HTERT RPE-1 (cell line): ENCODE measurements at regions not wholly inside any gene's neighbourhood (a gene's known extent, or its start where the extent isn't known, plus 50 kb on each side); places are given as distances from the start of the nearest gene placed in this dataset.
"Not testable (repeated sequence)": the region's sequence is repeated elsewhere in the genome, so short reads cannot be mapped to it uniquely, and the experiment has no call there.

ENCODE experiments used
- in situ Hi-C: fragments of 300-500 bp; cut with MboI; formaldehyde crosslinking; loops from 4 replicates; pipeline ENCODE4 v1.14.3; 2020; ENCODE audit warnings: low sequenced_read_pairs

DNA sequence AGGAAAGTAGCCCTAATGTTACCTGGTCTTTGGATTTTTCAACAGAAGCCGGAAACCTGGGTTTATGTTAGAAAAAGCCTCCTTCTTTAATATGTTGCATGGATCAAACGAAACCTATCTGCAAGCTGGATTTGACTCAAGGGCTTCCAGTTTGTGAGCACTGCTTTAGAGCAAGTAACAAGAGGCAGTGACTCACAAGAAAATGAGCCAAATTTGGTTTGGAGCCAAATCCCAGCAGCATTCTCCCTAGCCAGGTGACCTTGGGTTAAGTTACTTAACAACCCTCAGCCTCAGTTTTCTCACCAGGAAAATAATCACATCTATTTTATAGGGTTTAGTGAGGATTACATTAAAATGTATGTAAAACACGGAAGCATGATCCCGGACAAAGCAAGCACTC lies 215.2 kb upstream of the PRICKLE2 start:
- in situ Hi-C loops: no loop called here

DNA sequence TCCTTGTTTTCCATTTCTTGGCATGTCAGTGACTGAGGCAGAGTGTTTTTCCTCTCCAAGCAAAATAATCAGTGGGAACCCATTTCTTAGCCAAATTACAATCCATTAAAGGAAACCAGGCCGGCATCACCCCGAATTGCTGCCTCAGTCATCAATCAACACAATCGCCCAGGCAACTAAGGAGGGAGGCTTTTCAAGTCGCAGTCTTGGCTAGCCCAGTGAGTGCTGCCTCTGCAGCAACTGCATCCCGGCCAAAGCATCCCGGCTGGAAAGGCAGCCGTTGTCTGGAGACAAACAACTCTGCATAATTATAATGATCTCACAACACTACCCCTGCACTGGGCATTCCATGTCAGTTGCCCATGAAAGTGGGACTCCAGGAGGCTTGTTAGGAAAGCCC lies 213.5 kb upstream of the PRICKLE2 start:
- in situ Hi-C loops: no loop called here

DNA sequence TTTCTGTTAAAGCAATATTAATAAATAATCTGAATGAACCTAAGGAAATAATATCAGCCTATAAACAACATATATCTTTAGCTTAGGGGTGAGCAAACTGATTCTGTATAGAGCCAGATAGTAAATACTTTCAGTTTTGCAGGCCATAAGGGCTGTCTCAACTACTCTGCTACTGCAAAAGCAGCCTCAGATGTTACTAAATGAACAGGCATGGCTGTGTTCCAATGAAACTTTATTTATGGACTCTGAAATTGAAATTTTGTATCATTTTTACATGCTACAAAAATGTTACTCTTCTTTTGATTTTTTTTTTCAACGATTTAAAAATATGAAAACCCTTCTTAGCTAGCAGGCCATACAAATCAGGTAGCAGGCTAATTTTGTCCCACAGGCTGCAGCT lies 212.8 kb upstream of the PRICKLE2 start:
- in situ Hi-C loops: no loop called here

DNA sequence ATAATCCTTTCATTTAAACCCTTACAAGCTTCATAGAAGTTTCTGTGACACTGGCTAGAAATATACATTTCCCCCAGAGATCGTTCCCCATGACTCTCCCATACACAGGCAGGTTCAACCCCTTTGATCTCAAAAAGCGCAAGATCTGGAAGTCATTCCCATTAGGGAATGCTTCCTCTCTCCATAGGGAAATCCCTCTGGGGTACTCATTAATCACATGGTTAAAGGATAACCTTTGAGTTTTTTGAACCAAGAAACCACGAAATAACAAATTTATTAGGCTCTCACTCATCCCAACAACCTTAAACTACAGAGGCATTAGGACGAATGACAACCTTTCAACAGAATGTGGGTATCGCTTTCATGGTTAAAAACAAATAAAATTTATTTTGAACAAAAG lies 211.9 kb upstream of the PRICKLE2 start:
- in situ Hi-C loops: no loop called here

DNA sequence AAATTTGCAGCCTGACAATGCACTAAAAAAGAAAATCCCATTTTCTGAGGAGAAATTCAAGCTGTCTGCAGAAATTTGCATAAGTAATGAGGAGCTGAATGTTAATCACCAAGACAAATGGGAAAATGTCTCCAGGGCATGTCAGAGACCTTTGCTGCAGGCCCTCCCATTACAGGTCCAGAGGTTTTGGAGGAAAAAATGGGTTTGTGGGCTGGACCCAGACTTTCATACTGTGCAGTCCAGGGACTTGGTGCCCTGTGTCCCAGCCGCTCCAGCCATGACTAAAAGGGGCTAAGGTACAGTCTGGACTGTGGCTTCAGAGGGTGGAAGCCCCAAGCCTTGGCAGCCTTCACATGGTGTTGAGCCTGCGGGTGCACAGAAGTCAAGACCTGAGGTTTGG lies 209.8 kb upstream of the PRICKLE2 start:
- in situ Hi-C loops: not testable (repeated sequence)

DNA sequence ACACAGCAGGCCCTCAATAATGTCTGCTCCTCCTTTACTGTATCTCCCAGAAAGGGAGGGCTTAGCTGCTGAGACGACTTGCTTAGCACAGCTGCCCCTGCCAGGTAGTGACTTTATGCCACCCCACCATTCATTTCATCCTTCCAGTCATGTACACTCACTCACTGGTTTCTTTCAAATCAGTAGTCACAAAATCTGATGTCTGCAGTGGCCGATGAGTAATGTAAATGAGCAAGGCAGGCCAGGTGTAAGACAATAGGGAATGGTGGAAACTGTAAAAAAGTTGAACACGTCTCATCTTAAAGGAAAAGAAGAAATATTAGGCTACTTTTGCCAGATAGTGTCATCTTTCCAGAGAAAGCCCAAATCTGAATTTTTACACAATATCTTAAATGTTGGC lies 207.6 kb upstream of the PRICKLE2 start:
- in situ Hi-C loops: no loop called here

DNA sequence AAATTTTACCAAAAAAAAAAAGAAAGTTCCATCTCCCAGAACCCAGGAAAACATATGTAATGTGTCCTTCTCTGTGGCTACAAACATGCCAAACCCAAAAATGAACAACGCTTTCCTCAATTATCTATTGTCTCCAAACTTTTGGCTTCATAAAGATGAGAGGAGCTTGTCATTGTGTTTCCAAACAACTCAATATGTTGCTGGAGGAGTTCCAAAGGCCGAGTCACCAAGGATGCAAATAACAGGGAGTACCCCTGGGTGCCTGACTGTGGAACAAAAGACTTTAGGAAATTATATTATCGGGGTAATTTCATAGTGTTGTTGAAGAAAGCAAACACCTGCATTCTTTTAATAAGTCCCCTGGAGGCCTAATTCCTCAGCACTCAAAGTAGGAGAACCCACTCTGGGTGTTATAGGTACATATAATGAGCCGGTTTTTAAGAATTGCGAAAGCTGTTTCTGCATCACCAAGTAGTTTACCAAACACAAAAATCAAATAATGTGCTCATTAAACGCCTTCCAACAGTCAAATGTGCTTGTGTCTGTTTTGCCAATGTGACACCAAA lies 206.3 kb upstream of the PRICKLE2 start:
- in situ Hi-C loops: no loop called here

DNA sequence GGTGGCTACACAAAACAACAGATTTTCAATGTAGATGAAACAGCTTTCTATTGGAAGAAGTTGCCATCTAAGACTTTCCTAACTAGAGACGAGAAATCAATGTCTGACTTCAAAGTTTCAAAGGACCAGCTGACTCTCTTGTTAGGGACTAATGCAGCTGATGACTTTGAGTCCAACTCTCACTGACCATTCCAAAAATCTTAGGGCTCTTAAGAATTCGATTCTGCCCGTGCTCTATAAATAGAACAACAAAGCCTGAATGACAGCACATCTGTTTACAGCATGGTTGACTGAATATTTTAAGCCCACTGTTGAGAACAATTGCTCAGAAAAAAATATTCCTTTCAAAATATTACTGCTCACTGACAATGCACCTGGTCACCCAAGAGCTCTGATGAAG lies 202.4 kb upstream of the PRICKLE2 start:
- in situ Hi-C loops: no loop called here

DNA sequence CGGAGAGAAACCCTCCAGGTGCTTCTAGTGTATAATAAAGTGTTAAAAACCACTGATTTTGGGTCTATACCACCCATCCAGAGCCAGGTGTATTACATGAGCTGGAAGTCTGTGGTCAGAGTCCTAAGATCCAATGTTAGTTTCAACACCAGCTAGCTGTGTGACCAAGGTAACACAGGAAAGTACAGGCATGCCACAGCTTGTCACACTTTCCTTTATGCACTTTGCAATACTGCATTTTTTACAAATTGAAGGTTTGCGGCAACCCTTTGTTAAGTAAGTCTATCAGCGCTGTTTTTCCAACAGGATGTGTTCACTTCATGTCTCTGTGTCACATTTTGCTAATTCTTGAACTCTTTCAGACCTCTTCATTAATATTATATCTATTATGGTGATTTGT lies 201.3 kb upstream of the PRICKLE2 start:
- in situ Hi-C loops: no loop called here

DNA sequence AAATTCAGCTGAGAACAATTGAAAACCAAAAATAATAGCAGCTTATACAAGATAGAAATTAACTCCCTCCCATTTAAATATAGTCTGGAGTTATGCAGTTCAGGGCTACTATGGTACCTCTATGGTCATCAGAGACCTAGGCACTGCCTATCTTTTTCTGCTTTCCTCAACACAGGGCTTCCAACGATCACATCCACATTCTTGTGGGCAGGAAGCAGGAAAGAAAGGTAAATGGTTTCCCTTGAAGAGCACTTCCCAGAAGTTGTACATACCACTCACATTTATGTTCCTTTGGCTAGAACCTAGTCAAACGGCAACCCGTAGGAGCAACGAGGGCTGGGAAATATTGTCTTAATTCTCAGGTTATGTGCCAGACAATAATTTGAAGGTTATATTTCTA lies 197.7 kb upstream of the PRICKLE2 start:
- in situ Hi-C loops: no loop called here

DNA sequence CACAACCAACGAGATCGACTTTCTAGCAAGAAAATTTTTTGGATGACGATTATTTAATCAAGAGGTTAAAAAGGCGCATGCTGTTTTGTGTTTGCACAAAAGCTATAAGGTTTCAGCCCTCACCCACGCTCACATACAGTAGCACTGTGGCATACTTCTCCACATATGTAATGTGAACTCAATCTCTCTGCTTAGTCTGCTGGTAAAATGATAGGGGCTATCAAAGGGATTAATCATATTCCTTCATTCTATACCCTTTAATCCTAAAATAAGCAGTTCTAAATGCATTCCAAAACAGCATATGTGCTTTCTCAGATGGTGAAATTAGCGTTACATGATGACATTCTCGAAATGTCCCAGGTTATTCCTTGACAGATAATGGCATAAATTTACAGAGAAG lies 196.9 kb upstream of the PRICKLE2 start:
- in situ Hi-C loops: no loop called here

DNA sequence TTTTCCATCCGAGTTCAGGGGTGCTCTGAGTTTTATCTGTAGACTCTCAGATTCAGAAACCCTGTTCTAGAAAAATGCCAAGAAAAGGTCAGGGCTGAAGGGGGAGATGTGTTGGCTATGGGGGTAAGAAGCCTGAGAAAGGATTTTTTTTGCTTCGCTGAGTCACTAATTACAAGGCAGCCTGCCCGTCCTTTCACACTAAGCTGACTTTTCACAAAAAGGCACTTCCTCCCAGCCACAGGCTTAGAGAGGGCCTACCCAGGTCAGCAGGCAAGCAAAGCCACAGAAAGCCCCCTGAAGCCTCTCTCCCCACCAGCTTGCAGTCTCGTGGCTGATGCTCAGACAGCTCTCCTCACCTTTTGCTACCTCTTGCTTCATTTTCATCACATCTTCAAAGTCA lies 192.6 kb upstream of the PRICKLE2 start:
- in situ Hi-C loops: no loop called here

DNA sequence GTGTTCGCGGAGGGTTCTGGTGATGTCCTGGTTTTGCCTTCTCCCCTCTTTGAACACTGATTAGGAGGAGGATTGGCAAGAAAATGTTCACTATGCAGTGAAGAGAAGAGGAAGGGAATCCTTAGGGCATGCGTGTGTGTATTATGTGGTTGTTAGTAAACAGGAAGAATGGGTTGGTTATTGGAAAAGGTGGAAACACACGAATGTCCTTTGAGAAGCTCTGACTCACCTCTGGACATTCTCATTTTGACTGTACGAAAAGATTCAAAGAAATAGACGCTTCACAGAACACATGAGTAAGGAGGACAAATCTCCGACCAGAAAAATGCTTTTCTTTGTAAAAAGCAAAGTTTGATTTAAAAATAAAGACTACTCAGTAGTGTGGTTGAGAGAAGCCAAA lies 188.8 kb upstream of the PRICKLE2 start:
- in situ Hi-C loops: no loop called here

DNA sequence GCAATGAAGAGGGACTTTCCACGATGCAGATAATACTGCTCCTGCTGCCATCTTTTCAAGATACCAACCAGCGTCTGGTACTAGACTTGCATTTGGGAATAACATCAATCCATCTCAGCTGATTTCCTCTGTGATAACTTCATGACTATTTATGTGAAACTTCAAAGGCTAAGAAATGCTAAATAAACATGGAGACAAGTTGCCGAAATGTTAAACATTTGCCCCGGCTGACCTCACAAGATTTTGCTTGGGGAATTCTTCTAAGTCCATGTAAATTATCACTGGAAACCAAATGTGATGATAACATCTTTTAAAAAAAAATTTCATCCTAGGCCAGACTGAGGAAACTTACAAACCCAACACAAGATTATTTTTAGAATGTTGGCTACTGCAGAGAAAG lies 185.8 kb upstream of the PRICKLE2 start:
- in situ Hi-C loops: no loop called here

DNA sequence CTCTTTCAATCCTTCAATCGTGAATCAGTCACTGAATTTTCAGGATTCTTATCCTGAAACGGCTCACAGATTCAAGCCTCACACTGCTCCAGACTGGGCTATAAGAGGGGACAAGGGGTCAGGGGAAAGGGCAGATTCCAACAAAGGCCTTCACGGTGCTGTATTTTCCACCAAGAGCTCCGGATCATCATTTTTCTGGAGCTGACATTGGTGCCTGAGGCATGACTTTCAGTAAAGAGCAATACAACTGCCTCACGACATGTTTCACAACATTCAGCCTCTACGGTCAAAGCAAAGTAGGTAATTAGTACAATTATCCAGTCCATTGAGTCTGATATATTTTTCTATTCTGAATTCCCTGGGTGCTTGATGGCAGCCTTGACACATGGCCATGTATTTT lies 185.0 kb upstream of the PRICKLE2 start:
- in situ Hi-C loops: no loop called here

DNA sequence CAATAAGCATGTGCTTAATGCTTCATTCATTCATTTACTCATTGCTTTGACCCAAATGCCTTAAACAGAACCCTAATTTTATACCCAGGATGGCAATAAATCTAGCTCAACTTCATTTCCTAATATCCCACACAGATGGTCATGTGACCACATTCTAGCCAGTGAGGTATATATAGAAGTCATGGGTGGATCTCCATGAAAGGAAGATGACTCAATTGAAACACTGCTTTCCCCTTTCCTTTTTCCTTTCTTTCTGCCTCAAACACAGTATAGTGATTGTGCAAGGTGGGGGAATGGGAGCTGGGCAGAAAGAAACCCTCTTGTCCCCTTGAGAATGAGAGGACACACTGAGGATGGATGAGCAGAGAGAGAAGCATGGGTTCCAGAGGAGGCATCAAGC lies 183.5 kb upstream of the PRICKLE2 start:
- in situ Hi-C loops: no loop called here

DNA sequence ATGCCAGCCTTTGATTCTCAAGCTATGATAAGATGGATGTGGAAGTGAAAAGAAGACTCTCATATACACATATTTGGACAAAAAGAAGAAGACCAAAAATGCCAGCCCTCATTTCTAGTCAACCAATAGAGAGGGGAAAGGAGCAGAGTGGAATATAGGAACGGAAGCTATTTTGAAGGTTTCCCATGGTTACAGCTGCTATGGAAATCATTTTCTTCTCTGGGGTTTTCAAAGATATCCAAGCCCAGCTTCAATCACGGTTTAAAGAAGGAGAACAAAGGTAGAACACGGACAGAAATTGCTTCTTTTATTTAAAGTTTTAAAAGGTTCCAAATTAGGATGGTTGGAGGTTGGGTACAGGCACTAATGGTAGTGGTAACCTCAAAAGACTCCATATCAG lies 181.0 kb upstream of the PRICKLE2 start:
- in situ Hi-C loops: no loop called here

DNA sequence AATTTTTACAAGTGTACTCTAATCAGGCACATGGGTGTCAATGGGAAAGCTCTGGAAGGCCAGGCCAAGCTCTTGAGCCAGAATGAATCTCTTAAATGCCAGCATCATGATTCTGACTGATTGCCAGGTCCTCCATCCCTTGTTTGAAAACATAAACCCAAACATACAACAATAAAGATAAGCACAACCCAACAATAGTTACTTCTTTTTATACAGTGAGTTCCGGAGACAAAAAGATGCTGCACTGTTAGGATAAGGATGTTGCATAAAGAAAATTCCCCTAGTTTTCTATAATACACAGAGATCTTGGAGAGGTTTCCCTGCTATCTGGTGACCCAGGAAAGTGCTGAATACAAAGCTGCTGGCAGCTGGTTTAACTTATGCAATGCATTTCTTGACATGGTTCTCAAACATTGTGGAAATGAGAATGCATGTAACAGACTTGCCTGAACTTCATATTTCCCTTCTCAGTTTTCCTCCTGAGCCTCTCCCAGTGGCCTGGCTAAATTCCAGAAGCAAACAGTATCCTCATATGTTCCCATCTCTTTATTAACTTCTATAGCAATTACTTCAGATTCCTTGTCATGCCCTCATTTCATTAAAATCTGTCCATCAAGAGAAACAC lies 180.1 kb upstream of the PRICKLE2 start:
- in situ Hi-C loops: no loop called here

DNA sequence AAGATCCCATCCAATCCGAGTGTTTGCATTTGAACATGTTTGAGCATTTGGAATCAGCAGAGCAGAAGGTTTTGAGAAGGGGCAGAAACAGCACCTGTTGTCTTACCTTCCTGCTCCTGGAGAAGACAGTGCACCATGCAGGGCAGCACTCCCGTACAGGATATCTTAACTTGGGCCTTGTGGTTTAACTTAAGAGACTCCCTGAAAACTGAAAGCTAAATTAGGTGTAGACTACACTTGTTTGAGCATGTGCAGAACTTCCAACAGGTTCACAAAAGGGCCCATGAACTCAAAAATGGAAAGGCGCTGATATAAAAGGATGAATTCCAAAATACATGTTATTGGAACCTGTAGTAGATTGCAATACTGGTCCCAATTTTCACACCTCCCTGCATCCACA lies 175.4 kb upstream of the PRICKLE2 start:
- in situ Hi-C loops: no loop called here

DNA sequence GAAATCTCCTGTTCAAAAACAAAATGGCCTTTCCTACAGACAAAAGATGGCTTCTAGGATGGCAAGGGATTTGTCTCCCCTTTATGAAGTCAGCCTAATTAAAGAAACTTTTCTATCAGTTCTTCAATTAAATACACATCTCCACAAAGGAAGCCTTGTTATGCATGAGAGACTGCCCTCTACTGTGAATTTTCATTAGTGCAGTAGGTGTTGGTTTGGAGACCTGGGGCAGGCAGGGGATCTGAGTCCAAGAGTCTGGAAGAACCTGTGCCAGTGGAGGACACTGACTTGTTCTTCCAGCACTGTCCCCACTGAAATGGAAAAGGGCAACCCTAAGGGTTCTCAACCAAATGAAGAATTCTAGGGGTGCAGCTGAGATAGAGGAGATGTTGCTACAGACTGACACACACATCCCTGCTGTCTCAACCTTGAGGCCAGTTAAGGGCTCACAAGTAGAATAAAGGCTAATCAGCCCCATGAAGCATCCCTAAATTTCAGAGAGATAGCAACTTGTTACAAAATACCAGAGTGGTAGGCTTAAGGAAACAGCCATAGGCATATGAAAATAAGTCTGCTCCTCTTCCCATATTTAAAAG lies 174.0 kb upstream of the PRICKLE2 start:
- in situ Hi-C loops: no loop called here

DNA sequence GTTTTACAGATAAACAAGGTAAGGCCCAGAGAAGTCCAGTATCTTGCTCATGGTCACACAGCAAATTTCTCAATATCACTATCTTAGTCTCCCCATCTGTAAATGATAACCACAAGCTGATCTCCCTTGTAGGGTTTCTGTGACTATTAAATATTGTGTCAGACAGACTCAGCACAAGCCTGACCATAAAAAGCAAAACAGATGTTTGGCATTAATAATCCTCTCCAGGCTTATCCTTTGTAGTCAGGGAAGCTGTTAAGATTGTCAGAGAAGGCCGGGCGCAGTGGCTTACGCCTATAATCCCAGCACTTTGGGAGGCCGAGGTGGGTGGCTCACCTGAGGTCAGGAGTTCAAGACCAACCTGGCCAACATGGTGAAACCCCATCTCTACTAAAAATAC lies 173.2 kb upstream of the PRICKLE2 start:
- in situ Hi-C loops: no loop called here

DNA sequence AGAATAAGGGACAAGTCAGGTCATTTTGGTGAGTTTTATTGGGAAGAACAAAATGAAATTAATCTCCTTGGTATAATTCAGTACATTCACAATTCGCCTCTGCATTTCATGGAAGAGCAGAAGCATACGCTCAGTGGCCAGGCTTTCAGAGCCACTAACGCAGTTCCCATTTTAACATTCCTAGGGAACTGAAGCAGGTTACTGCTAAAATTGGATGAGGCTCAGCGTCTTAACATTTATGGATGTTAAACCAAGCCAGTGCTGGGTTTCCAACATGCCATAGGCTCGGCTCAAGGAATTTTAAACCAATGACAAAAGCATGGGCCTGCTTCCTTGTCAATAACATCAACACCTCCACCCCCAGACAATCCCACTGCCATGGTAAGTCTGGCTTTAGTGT lies 172.7 kb upstream of the PRICKLE2 start:
- in situ Hi-C loops: no loop called here

DNA sequence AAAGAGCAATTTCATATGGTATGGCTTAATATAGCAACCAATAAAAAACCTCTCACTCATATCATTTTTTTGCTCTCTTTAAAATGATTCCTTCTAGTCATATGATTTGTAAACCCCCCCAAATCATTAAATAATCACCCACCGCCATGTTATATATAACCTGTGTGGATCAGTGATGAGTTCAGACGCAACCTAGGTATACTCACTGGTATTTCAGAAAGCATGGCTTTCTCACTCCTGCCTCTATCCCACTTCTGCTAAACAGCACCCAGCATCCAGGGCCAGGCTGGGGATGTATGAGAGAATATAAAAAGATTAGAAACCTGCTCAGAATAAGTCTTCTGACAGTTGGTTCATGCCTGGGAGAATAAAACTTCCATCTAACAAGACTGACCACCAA lies 172.3 kb upstream of the PRICKLE2 start:
- in situ Hi-C loops: no loop called here
